Stomach (tissue), 8 donors: ENCODE measurements at regions not wholly inside any gene's neighbourhood (a gene's known extent, or its start where the extent isn't known, plus 50 kb on each side); places are given as distances from the start of the nearest gene placed in this dataset.

Experiments
- DNase-seq, 2 donors: peaks; one replicate each; pipeline versions ENCODE4 v3.0.0 to v3.0.0-alpha.2; 2013 to 2019
- H3K27ac ChIP-seq, 5 donors: fragments of 200-600 bp in 4 of 5; sonication (generic) in 4 of 5; one replicate each; pipeline ENCODE4 v1.5.1; 2013 to 2019; ENCODE audit warnings: mild to moderate bottlenecking in 1 of 5, moderate library complexity in 1 of 5
- H3K27me3 ChIP-seq, 3 donors: fragments of 200-600 bp; sonication (generic); one replicate each; pipeline ENCODE4 v1.5.1; 2017 to 2019; ENCODE audit warnings: mixed run types in 1 of 3
- H3K36me3 ChIP-seq, 4 donors: fragments of 200-600 bp; sonication (generic); 1 replicate in 3 of 4; 2 replicates in 1 of 4; pipeline ENCODE4 v1.5.1; 2016 to 2019
- H3K4me1 ChIP-seq, 4 donors: fragments of 200-600 bp; sonication (generic); one replicate each; pipeline ENCODE4 v1.5.1; 2016 to 2019
- H3K4me3 ChIP-seq, 4 donors: fragments of 200-600 bp; sonication (generic) in 3 of 4; one replicate each; pipeline ENCODE4 v1.5.1; 2016 to 2019; ENCODE audit warnings: mild to moderate bottlenecking in 1 of 4
- H3K9me3 ChIP-seq, 4 donors: fragments of 200-600 bp; sonication (generic); one replicate each; pipeline ENCODE4 v1.5.1; 2016 to 2019
- CTCF ChIP-seq, 7 experiments: fragments of 450-650 bp in 4 of 7; fragments of 200-600 bp in 3 of 7; sonication (generic) in 3 of 7; IDR thresholded peaks; one replicate each; pipeline ENCODE4 v1.5.1; 2016 to 2019; ENCODE audit warnings: antibody characterized with exemption in 7 of 7, control low read depth in 2 of 7, mild to moderate bottlenecking in 1 of 7
- EP300 ChIP-seq: sonication (generic); formaldehyde crosslinking; IDR thresholded peaks from one replicate; pipeline ENCODE4 v1.6.1; 2017; ENCODE audit warnings: antibody characterized with exemption
- POLR2A ChIP-seq, 4 donors: fragments of 450-650 bp; IDR thresholded peaks; one replicate each; pipeline ENCODE4 v1.6.1; 2016; ENCODE audit warnings: antibody characterized with exemption in 4 of 4, control low read depth in 2 of 4, mild to moderate bottlenecking in 1 of 4, moderate library complexity in 1 of 4
- POLR2AphosphoS5 ChIP-seq, 3 donors: sonication (generic); formaldehyde crosslinking; IDR thresholded peaks; one replicate each; pipeline ENCODE4 v1.6.1; 2016; ENCODE audit warnings: antibody characterized with exemption in 3 of 3
- WGBS, 5 donors: extraction: QIAGEN DNeasy Blood & Tissue Kit in 3 of 5; methylation state at CpG; one replicate each; pipeline versions ENCODE4 v1.1.5 to v1.1.7; 2013 to 2018; 5-methylcytosine and 5-hydroxymethylcytosine counted together
- intact Hi-C: fragments of 100-400 bp; cut with DNase I; formaldehyde crosslinking; loops from one replicate; pipeline ENCODE4 v1.15.1; 2023; ENCODE audit warnings: low total_unique reads
- donor health status: healthy with polysubstance abuse.
- donor health status: Bipolar disorder and iron deficiency.
- donor health status: healthy.

- intact Hi-C loops = no loop called here
- Histone ChIP-seq H3K27ac (no peak overlapping the region), H3K9me3 (no peaks in the 10 kb centered on the region), H3K27me3 (no peaks in the 10 kb centered on the region), H3K4me3 (no peak overlapping the region), H3K36me3 (no peaks in the 10 kb centered on the region), H3K4me1 (no peaks in the 10 kb centered on the region)
- no peak for DNase-seq
- 11 to 20% (median 12%) methylated on average over 2 of the region's 2 CpGs for WGBS, 5 donors
- no peak for TF ChIP-seq CTCF (IDR thresholded peaks at IDR 0.05)
- TF ChIP-seq POLR2AphosphoS5 (IDR thresholded peaks at IDR 0.05) = no peak
- TF ChIP-seq EP300 = no peak
- no peak for TF ChIP-seq POLR2A (IDR thresholded peaks at IDR 0.05)
Measured at GRCh38 chr21:20353351-20353750, 644.9 kb upstream of the NCAM2 start.

GRCh38 chr21:20373031-20373430 lies 625.2 kb upstream of the NCAM2 start:
- H3K4me3 ChIP-seq = no peak overlapping the region
- no peak for TF ChIP-seq POLR2AphosphoS5 (IDR thresholded peaks at IDR 0.05)
- TF ChIP-seq POLR2A (IDR thresholded peaks at IDR 0.05) = no peak
- no peaks in the 10 kb centered on the region for H3K4me1 ChIP-seq
- DNase-seq = no peak
- H3K27me3 ChIP-seq = no peaks in the 10 kb centered on the region
- H3K36me3 ChIP-seq = no peaks in the 10 kb centered on the region
- intact Hi-C loops = no loop called here
- no peaks in the 10 kb centered on the region for H3K9me3 ChIP-seq
- H3K27ac ChIP-seq = no peak overlapping the region
- WGBS, 5 donors = 51 to 67% (median 60%) methylated on average over 4 of the region's 4 CpGs

- H3K4me1 ChIP-seq = no peaks in the 10 kb centered on the region
- no peaks in the 10 kb centered on the region for H3K27me3 ChIP-seq
- WGBS, 5 donors = 5 to 15% (median 11%) methylated on average over 1 of the region's 1 CpG
- intact Hi-C loops = no loop called here
- TF ChIP-seq EP300 = no peak
- TF ChIP-seq CTCF (IDR thresholded peaks at IDR 0.05) = no peak
- TF ChIP-seq POLR2AphosphoS5 (IDR thresholded peaks at IDR 0.05) = no peak
- TF ChIP-seq POLR2A (IDR thresholded peaks at IDR 0.05) = no peak
- no peaks in the 10 kb centered on the region for H3K36me3 ChIP-seq
- peak in 1 of 2 donors; percentile 7 for DNase-seq
- H3K9me3 ChIP-seq = no peaks in the 10 kb centered on the region
- H3K27ac ChIP-seq = no peak overlapping the region
- H3K4me3 ChIP-seq = no peak overlapping the region
Measured at GRCh38 chr21:20377250-20377649, 621.0 kb upstream of the NCAM2 start.

GRCh38 chr21:20388400-20388799 lies 609.8 kb upstream of the NCAM2 start:
- Histone ChIP-seq H3K9me3 (peaks cover 0 to 17% (median 4%) of the 10 kb centered on the region in 4 donors), H3K36me3 (no peaks in the 10 kb centered on the region), H3K4me1 (no peaks in the 10 kb centered on the region), H3K27ac (no peak overlapping the region), H3K4me3 (no peak overlapping the region), H3K27me3 (no peaks in the 10 kb centered on the region)
- no peak for TF ChIP-seq EP300
- no peak for DNase-seq
- 82 to 88% (median 85%) methylated on average over 6 of the region's 6 CpGs for WGBS, 5 donors
- intact Hi-C loops = no loop called here

GRCh38 chr21:20396798-20397197 lies 601.4 kb upstream of the NCAM2 start:
- WGBS, 5 donors = 80 to 86% (median 82%) methylated on average over 9 to 10 of the region's 10 CpGs
- H3K36me3 ChIP-seq = no peaks in the 10 kb centered on the region
- intact Hi-C loops = no loop called here
- H3K4me3 ChIP-seq = no peak overlapping the region
- no peak overlapping the region for H3K27ac ChIP-seq
- H3K9me3 ChIP-seq = peaks cover 0 to 11% (median 0%) of the 10 kb centered on the region in 4 donors
- TF ChIP-seq POLR2A (IDR thresholded peaks at IDR 0.05) (no peak), EP300 (no peak), CTCF (IDR thresholded peaks at IDR 0.05) (no peak), POLR2AphosphoS5 (IDR thresholded peaks at IDR 0.05) (no peak)
- H3K4me1 ChIP-seq = no peaks in the 10 kb centered on the region
- no peak for DNase-seq
- no peaks in the 10 kb centered on the region for H3K27me3 ChIP-seq
